ENCODE measurements at regions not wholly inside any gene's neighbourhood (a gene's known extent, or its start where the extent isn't known, plus 50 kb on each side); places are given as distances from the start of the nearest gene placed in this dataset.

- no peak overlapping the region for H3K4me2 ChIP-seq (ENCODE audit: insufficient read depth, low read length)
- no peaks in the 10 kb centered on the region for H3K27me3 ChIP-seq (ENCODE audit: control insufficient read depth in 2 of 2, insufficient read depth in 2 of 2, low read length in 2 of 2)
- H3K9ac ChIP-seq (ENCODE audit: insufficient read depth in 1 of 2, low read depth in 2 of 2, low read length in 2 of 2): no peak overlapping the region
- H3K9me3 ChIP-seq (replicated peaks; ENCODE audit: control insufficient read depth, insufficient read depth, low read depth, low read length): no peaks in the 10 kb centered on the region
- BruUV-seq (replicated peaks): no TSS peak
- ATAC-seq: 0 out of 3 replicates have a peak, but pooled peaks have one; percentile 38
- no peaks in the 10 kb centered on the region for H3K4me1 ChIP-seq (replicated peaks in 1 of 2; ENCODE audit: control insufficient read depth in 2 of 2, insufficient read depth in 2 of 2, low read length in 2 of 2)
- no peaks in the 10 kb centered on the region for H3K9me1 ChIP-seq (ENCODE audit: control insufficient read depth, insufficient read depth, low read length)
- no peak overlapping the region for H3K4me3 ChIP-seq
- no peak overlapping the region for H2AFZ ChIP-seq (ENCODE audit: low read depth, low read length)
- H3K36me3 ChIP-seq (ENCODE audit: control insufficient read depth, insufficient read depth, low read length): no peaks in the 10 kb centered on the region
- H4K20me1 ChIP-seq (replicated peaks; ENCODE audit: control insufficient read depth, insufficient read depth, low read length): no peaks in the 10 kb centered on the region
- DNase-seq (ENCODE audit: extremely low read depth in 1 of 4, low spot score in 3 of 4): no peak
- ChIA-PET CTCF (ENCODE audit: low intra/inter-chr PET ratio) (no interaction called here), POLR2A (interaction anchor here (0.6 kb wide), 1 partner anchor 43 kb away, joined by 3 read pairs; no protein-coding TSS in a partner anchor)
- no peak overlapping the region for H3K27ac ChIP-seq (ENCODE audit: extremely low read depth, low read depth, low read length)
- intact Hi-C loops (cut with micrococcal nuclease) (no loop called here), in situ Hi-C loops (cut with MboI) (no loop called here)
- no peaks in the 10 kb centered on the region for H3K79me2 ChIP-seq (ENCODE audit: control insufficient read depth, insufficient read depth, low read length)
- TF ChIP-seq EP300 (IDR thresholded peaks at IDR 0.05; ENCODE audit: low read length): no peak
- TF ChIP-seq BHLHE40 (IDR thresholded peaks at IDR 0.05; ENCODE audit: low read length): no peak
- no peak for TF ChIP-seq DNMT1 (IDR thresholded peaks at IDR 0.05)
- no peak for TF ChIP-seq ZNF134 (CRISPR knock-in tag; conservative IDR thresholded peaks at IDR 0.05)
- no peak for TF ChIP-seq ZBTB8A (IDR thresholded peaks at IDR 0.05; ENCODE audit: partially characterized antibody)
- no peak for TF ChIP-seq MAX (CRISPR knock-in tag; IDR thresholded peaks at IDR 0.05)
- TF ChIP-seq EGR1 (conservative IDR thresholded peaks at IDR 0.05): no peak
- no peak for TF ChIP-seq ZC3H4 (CRISPR knock-in tag; IDR thresholded peaks at IDR 0.05; ENCODE audit: borderline replicate concordance)
- no peak for TF ChIP-seq BACH1 (tag; IDR thresholded peaks at IDR 0.05)
- no peak for FAIRE-seq
These were observed 164.4 kb downstream of the LIPI start for GRCh38 chr21:14046401-14046800.

- no TSS peak for BruUV-seq (replicated peaks)
- Histone ChIP-seq H3K79me2 (ENCODE audit: control insufficient read depth, insufficient read depth, low read length) (no peaks in the 10 kb centered on the region), H4K20me1 (replicated peaks; ENCODE audit: control insufficient read depth, insufficient read depth, low read length) (no peaks in the 10 kb centered on the region), H3K27ac (ENCODE audit: extremely low read depth, low read depth, low read length) (no peak overlapping the region), H3K27me3 (ENCODE audit: control insufficient read depth in 2 of 2, insufficient read depth in 2 of 2, low read length in 2 of 2) (no peaks in the 10 kb centered on the region), H2AFZ (ENCODE audit: low read depth, low read length) (no peak overlapping the region), H3K36me3 (ENCODE audit: control insufficient read depth, insufficient read depth, low read length) (no peaks in the 10 kb centered on the region), H3K4me3 (no peak overlapping the region), H3K4me2 (ENCODE audit: insufficient read depth, low read length) (no peak overlapping the region), H3K4me1 (replicated peaks in 1 of 2; ENCODE audit: control insufficient read depth in 2 of 2, insufficient read depth in 2 of 2, low read length in 2 of 2) (no peaks in the 10 kb centered on the region), H3K9me1 (ENCODE audit: control insufficient read depth, insufficient read depth, low read length) (no peaks in the 10 kb centered on the region), H3K9ac (ENCODE audit: insufficient read depth in 1 of 2, low read depth in 2 of 2, low read length in 2 of 2) (no peak overlapping the region), H3K9me3 (replicated peaks; ENCODE audit: control insufficient read depth, insufficient read depth, low read depth, low read length) (no peaks in the 10 kb centered on the region)
- no peak for ATAC-seq
- DNase-seq (ENCODE audit: extremely low read depth in 1 of 4, low spot score in 3 of 4): no peak
- CTCF ChIA-PET (ENCODE audit: low intra/inter-chr PET ratio): no interaction called here
- WGBS (ENCODE audit: insufficient coverage, low coverage, missing lambda C conversion rate): 56% methylated on average over 2 of the region's 2 CpGs
- intact Hi-C loops (cut with micrococcal nuclease) (no loop called here), in situ Hi-C loops (cut with MboI) (no loop called here)
- FAIRE-seq: no peak
- POLR2A ChIA-PET: no interaction called here
- no peak for TF ChIP-seq POLR2H (tag; IDR thresholded peaks at IDR 0.05; ENCODE audit: low read depth)
- TF ChIP-seq PURB (CRISPR knock-in tag; IDR thresholded peaks at IDR 0.05; ENCODE audit: low read depth): no peak
- no peak for TF ChIP-seq NRF1 (conservative IDR thresholded peaks at IDR 0.05 in 1 of 2, IDR thresholded peaks at IDR 0.05 in 1 of 2)
- no peak for TF ChIP-seq ZNF589 (CRISPR knock-in tag; IDR thresholded peaks at IDR 0.05; ENCODE audit: low read depth)
- no peak for TF ChIP-seq GABPB2 (CRISPR knock-in tag; conservative IDR thresholded peaks at IDR 0.05)
- TF ChIP-seq ZBTB12 (CRISPR knock-in tag; IDR thresholded peaks at IDR 0.05): no peak
- TF ChIP-seq ZBTB43 (CRISPR knock-in tag; IDR thresholded peaks at IDR 0.05): no peak
- no peak for TF ChIP-seq STAT5A (IDR thresholded peaks at IDR 0.05; ENCODE audit: borderline replicate concordance, low read length)
These were observed 170.4 kb downstream of the LIPI start for GRCh38 chr21:14040386-14040785.
